DMS114 treated with DMSO at 0.1 percent for 48 hours (cell line): ENCODE measurements at regions not wholly inside any gene's neighbourhood (a gene's known extent, or its start where the extent isn't known, plus 50 kb on each side); places are given as distances from the start of the nearest gene placed in this dataset.

Experiments
- DNase-seq: peaks from one replicate; lab custom pipeline; 2025; ENCODE audit not compliant: unreplicated experiment; lab: John Stamatoyannopoulos, UW

- no peak for DNase-seq
Measured at GRCh38 chr3:21357241-21357640, 393.8 kb downstream of the ZNF385D start.

DNA sequence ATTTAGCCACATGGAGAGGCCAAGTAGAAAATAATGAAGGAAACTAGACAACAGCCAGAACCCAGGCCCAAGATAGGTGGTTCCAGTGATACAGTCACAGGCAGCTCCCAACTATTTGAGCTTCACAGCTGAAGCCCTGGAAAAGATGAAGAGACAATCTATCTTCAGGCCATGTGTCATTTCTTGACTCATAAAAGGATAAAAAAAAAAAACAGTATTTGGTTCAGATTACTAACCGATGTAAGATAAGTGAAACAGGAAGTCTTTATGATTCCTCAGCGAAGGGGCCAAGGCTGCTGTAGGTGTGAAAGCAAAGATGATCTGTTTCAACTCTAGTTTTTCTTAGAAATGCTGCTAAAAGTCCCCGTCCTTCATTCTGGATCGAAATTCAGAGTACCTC lies 394.6 kb downstream of the ZNF385D start:
- no peak for DNase-seq

DNA sequence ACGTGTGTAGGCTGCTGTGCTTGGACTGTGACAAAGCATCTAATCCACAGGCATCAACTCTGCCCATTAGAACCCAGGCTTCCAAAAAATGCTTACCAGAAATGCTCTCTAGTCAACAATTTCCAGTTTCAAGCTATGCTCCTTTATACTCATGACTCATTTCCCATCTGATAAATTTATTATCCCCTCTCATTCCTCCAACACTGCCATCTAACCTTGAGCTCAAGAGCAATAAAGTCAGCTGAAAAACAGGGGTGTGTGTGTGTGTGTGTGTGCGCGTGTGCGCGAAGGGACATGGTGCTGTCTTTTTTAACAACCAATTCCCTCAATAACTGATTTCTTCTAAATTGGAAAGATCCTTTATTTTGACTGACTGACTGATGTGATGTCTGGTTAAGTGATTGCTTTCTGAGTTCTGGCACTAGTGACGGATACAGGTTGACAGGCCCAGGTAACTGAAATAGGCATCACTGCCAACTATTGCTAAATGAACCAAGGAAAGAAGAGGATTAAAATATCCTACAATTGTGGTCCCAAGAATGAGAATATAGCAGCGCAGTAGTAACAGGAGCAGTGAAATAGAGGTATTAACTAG lies 405.5 kb downstream of the ZNF385D start:
- no peak for DNase-seq

- DNase-seq, result no peak
Measured at GRCh38 chr3:21331857-21332256, 419.2 kb downstream of the ZNF385D start.

- DNase-seq, result no peak
Measured at GRCh38 chr3:21331321-21331720, 419.7 kb downstream of the ZNF385D start.

- no peak for DNase-seq
Measured at GRCh38 chr3:21330293-21330692, 420.7 kb downstream of the ZNF385D start.

- no peak for DNase-seq
Measured at GRCh38 chr3:21328711-21329390, 422.2 kb downstream of the ZNF385D start.

GRCh38 chr3:21326704-21327475 lies 424.1 kb downstream of the ZNF385D start:
- no peak for DNase-seq

DNA sequence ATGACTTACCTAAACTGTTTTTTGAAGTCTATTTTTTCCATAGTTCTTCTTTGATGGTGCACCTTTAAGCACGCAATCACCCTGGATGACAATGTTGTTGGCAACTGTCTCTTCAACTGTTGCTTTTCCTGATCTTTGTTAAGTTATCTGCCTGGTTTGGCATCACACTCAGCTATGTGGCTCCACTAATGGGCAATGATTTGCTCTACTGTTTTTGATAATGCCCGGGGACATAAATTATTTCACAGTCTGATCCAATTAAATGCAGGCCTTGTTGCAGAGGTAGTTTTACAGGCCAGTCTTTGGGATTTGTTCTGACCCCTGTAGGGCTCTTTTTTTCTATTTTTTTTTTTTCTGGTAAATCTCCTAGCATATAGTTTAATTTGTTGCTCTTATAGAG lies 436.3 kb downstream of the ZNF385D start:
- no peak for DNase-seq

- no peak for DNase-seq
Measured at GRCh38 chr3:21310891-21311290, 440.1 kb downstream of the ZNF385D start.

DNA sequence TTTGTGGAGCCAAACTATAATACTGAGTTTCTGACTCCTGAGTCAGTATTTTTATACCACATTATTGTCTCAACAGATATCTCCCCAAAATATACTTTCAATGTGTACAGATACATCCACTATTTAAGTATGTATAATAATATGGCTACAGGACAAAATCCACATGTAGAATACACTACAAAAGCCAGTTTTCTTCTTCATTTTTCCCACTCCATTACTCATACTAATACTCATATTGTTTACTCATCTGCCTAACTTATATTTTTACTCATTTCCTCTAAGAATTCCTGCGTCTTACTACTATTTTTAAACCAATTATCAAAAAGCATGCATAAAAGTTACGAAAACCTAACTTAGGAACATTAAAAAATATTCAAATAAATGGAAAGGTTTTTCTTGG lies 440.8 kb downstream of the ZNF385D start:
- DNase-seq, result no peak

DNA sequence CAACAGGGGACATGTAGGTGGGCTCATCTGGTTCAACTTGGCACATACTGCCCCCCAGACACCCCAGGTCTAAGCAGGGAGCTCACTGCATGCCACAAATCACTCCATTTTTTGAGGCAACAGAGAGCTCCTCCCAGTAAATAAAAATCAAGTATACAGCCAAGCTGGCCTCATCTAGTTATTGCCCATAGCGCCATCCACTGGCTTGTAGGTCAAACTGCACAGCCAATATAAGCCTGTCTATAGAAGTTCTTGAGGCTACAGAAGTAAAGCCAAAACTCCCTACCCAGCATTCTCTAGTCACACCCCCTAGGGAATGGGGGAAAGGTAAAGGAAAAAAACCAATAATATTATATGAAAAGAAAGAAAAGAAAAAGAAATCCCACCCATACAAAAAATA lies 453.7 kb downstream of the ZNF385D start:
- no peak for DNase-seq

DNA sequence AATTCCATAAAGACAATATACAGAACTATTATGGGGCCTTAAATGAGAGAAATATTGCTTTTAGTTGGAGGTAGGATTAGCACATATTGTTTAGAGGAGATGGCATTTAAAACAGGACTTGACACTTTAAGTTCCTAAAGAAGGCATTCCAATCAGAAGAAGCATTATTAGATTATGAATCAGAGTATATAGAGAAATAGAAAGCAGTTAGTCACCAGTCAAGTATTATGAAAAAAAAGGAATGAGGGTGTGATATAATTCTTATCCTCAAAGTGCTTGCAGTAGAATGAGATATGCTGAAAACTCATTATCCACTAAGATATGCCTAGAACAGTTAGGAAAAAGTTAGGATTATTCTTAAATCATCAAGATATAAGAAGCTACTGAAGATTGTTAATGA lies 456.2 kb downstream of the ZNF385D start:
- no peak for DNase-seq

DNA sequence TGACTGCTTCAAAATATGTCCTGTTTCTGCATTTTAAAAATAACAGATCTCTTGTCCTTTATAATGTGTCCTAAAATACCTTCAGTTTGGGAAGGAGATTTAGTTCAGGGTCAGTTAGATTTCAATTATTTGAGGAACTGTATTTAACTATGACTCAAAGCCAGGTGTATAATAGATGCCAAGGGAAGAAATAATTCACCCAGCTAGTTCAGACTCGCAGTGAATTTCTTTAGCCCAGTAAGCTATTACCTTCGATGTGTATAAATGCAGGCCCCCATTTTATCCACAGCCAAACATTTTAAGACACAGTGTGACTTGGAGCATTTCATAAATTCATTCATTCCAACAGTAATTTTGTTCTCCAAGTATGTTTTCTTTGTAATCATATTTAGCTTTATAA lies 458.0 kb downstream of the ZNF385D start:
- no peak for DNase-seq

GRCh38 chr3:21290557-21290956 lies 460.5 kb downstream of the ZNF385D start:
- DNase-seq, result no peak

DNA sequence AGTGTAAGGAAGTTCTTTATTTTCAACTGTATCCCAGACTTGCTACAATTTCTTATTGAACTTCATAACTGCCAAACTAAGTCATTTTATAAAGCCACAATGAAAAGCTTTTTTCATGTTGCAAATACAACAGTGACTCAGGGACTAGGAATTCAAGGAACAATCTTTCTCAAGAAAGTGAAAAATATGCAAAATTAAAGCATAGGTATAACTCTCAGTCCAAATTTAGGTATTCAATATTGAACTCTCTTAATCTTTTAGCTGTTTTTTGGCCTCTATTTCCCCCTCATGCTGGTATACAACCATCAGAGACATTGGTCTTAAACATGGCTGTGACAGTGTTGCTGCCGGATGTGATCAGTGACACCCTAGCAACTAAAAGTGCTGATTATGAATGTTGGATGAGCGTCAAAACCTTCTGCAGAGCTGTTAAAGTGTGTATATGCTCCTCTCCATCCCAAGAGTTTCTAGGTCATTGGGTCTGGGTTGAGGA lies 476.9 kb downstream of the ZNF385D start:
- DNase-seq, result no peak

GRCh38 chr3:21273259-21274025 lies 477.6 kb downstream of the ZNF385D start:
- DNase-seq, result no peak

- DNase-seq, result no peak
Measured at GRCh38 chr3:21271606-21272016, 479.4 kb downstream of the ZNF385D start.

- no peak for DNase-seq
Measured at GRCh38 chr3:21269882-21270281, 481.1 kb downstream of the ZNF385D start.

GRCh38 chr3:21260507-21260906 lies 490.5 kb downstream of the ZNF385D start:
- DNase-seq, result no peak

DNA sequence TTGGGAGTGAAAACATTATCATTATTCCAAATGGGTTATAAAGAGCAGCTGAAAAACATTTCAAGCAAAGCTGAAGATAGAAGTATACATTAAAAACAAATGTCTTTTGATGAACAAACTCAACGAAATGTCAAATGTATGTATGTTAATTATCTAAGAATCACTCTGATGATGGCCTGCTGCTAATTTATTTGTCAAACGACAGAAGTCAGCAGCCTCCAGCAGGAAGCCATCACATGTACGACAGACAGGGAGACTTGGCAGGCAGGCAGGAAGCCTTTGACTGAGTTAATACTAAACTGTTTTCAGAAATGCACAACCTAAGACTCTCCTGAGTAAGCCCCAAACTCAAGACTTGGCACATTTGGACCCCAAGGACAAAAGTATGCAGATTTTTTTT lies 491.1 kb downstream of the ZNF385D start:
- no peak for DNase-seq
